Naive thymus-derived CD4-positive, alpha-beta T cell (primary cell): ENCODE measurements at regions not wholly inside any gene's neighbourhood (a gene's known extent, or its start where the extent isn't known, plus 50 kb on each side); places are given as distances from the start of the nearest gene placed in this dataset.

Experiments
- ATAC-seq: fragments of 150-1000 bp; cut with Tn5 transposase; 2 replicates; pipeline ENCODE4 v1.10.0; 2021; ENCODE audit warnings: mild to moderate bottlenecking, moderate library complexity
- CTCF ChIA-PET: fragments of 350-600 bp; sonication (Branson Sonifier 250); formaldehyde crosslinking; loops from one replicate; lab custom pipeline; 2021; ENCODE audit warnings: antibody characterized with exemption; lab: Charles Lee
- POLR2A ChIA-PET: fragments of 350-600 bp; sonication (Branson Sonifier 250); formaldehyde crosslinking; loops from one replicate; lab custom pipeline; 2021; ENCODE audit warnings: antibody characterized with exemption, inconsistent platforms; lab: Charles Lee
- DNase-seq, 9 donors: peaks; one replicate each; pipeline versions ENCODE4 v3.0.0 to v3.0.0-alpha.2; 2020 to 2022; ENCODE audit warnings: mixed read lengths in 1 of 9
- H3K27ac ChIP-seq: one replicate; pipeline ENCODE4 v1.7.0; 2013; ENCODE audit warnings: mild to moderate bottlenecking, low read depth, low read length, moderate library complexity
- H3K27me3 ChIP-seq, 2 donors: one replicate each; pipeline ENCODE4 v1.7.0; 2013; ENCODE audit warnings: low read length in 2 of 2, mild to moderate bottlenecking in 2 of 2, moderate library complexity in 2 of 2; ENCODE audit not compliant: control insufficient read depth in 2 of 2, insufficient read depth in 2 of 2
- H3K36me3 ChIP-seq, 3 experiments: 1 replicate in 2 of 3; 2 replicates in 1 of 3; pipeline ENCODE4 v1.7.0; 2013; ENCODE audit warnings: low read length in 3 of 3, mild to moderate bottlenecking in 3 of 3, moderate library complexity in 1 of 3; ENCODE audit not compliant: insufficient read depth in 3 of 3, control insufficient read depth in 2 of 3
- H3K4me1 ChIP-seq, 2 donors: one replicate each; pipeline ENCODE4 v1.7.0; 2013; ENCODE audit warnings: low read length in 2 of 2, mild to moderate bottlenecking in 2 of 2, moderate library complexity in 1 of 2; ENCODE audit not compliant: control insufficient read depth in 2 of 2, insufficient read depth in 2 of 2
- H3K4me3 ChIP-seq: 2 replicates; pipeline ENCODE4 v1.7.0; 2013; ENCODE audit warnings: mild to moderate bottlenecking, low read length
- H3K9me3 ChIP-seq, 3 experiments: 1 replicate in 2 of 3; 2 replicates in 1 of 3; pipeline ENCODE4 v1.7.0; 2013; ENCODE audit warnings: low read length in 3 of 3; ENCODE audit not compliant: control insufficient read depth in 2 of 3
- H3K27ac Mint-ChIP-seq, 9 donors: one replicate each; pipeline ENCODE4 v1.8.0; 2020 to 2022; ENCODE audit warnings: mixed read lengths in 9 of 9, mild to moderate bottlenecking in 8 of 9, moderate library complexity in 5 of 9, inconsistent platforms in 2 of 9
- H3K27me3 Mint-ChIP-seq, 5 donors: one replicate each; pipeline ENCODE4 v1.8.0; 2021 to 2022; ENCODE audit warnings: mixed read lengths in 5 of 5, mild to moderate bottlenecking in 1 of 5
- H3K36me3 Mint-ChIP-seq, 5 donors: one replicate each; pipeline ENCODE4 v1.8.0; 2020 to 2022; ENCODE audit warnings: mixed read lengths in 5 of 5, mild to moderate bottlenecking in 3 of 5, inconsistent platforms in 1 of 5
- H3K4me1 Mint-ChIP-seq, 7 donors: one replicate each; pipeline ENCODE4 v1.8.0; 2020 to 2022; ENCODE audit warnings: mixed read lengths in 7 of 7, mild to moderate bottlenecking in 3 of 7, inconsistent platforms in 1 of 7
- H3K4me3 Mint-ChIP-seq, 10 donors: one replicate each; pipeline ENCODE4 v1.8.0; 2020 to 2022; ENCODE audit warnings: mild to moderate bottlenecking in 10 of 10, mixed read lengths in 10 of 10, moderate library complexity in 6 of 10, inconsistent platforms in 2 of 10
- H3K9me3 Mint-ChIP-seq, 11 donors: one replicate each; pipeline ENCODE4 v1.8.0; 2020 to 2022; ENCODE audit warnings: mixed read lengths in 11 of 11, mild to moderate bottlenecking in 4 of 11, inconsistent platforms in 1 of 11, moderate library complexity in 1 of 11
- intact Hi-C, 2 donors: fragments of 100-400 bp; cut with micrococcal nuclease; formaldehyde crosslinking; loops; one replicate each; pipeline ENCODE4 v1.15.1; 2023

GRCh38 chr5:89698028-89698427, 711.5 kb downstream of the CETN3 start:
- H3K4me1 Mint-ChIP-seq: peaks cover 0 to 2% (median 0%) of the 10 kb centered on the region in 7 donors
- Histone ChIP-seq H3K9me3 (no peaks in the 10 kb centered on the region), H3K36me3 (no peaks in the 10 kb centered on the region), H3K4me3 (no peak overlapping the region), H3K27ac (no peak overlapping the region), H3K27me3 (no peaks in the 10 kb centered on the region), H3K4me1 (no peaks in the 10 kb centered on the region)
- no peak for DNase-seq
- peaks cover 0 to 15% (median 2%) of the 10 kb centered on the region in 11 donors for H3K9me3 Mint-ChIP-seq
- intact Hi-C loops: no loop called here
- no peak overlapping the region for H3K27ac Mint-ChIP-seq
- H3K4me3 Mint-ChIP-seq: no peak overlapping the region
- no peaks in the 10 kb centered on the region for H3K27me3 Mint-ChIP-seq
- no peak for ATAC-seq
- peaks cover 0 to 5% (median 0%) of the 10 kb centered on the region in 5 donors for H3K36me3 Mint-ChIP-seq
- ChIA-PET POLR2A (no interaction called here), CTCF (no interaction called here)

GRCh38 chr5:89697581-89697980, 712.0 kb downstream of the CETN3 start:
- Mint-ChIP-seq H3K4me1 (peaks cover 0 to 2% (median 0%) of the 10 kb centered on the region in 7 donors), H3K27me3 (no peaks in the 10 kb centered on the region), H3K4me3 (no peak overlapping the region), H3K9me3 (peaks cover 0 to 15% (median 2%) of the 10 kb centered on the region in 11 donors), H3K27ac (no peak overlapping the region), H3K36me3 (peaks cover 0 to 5% (median 0%) of the 10 kb centered on the region in 5 donors)
- DNase-seq: no peak
- H3K9me3 ChIP-seq: no peaks in the 10 kb centered on the region
- no peaks in the 10 kb centered on the region for H3K36me3 ChIP-seq
- H3K4me3 ChIP-seq: no peak overlapping the region
- CTCF ChIA-PET: no interaction called here
- POLR2A ChIA-PET: no interaction called here
- H3K4me1 ChIP-seq: no peaks in the 10 kb centered on the region
- no peak overlapping the region for H3K27ac ChIP-seq
- H3K27me3 ChIP-seq: no peaks in the 10 kb centered on the region
- intact Hi-C loops: no loop called here
- no peak for ATAC-seq

- peaks cover 0 to 2% (median 0%) of the 10 kb centered on the region in 7 donors for H3K4me1 Mint-ChIP-seq
- H3K27me3 Mint-ChIP-seq: no peaks in the 10 kb centered on the region
- no peaks in the 10 kb centered on the region for H3K27me3 ChIP-seq
- ATAC-seq (no peak), DNase-seq (no peak)
- intact Hi-C loops: no loop called here
- H3K4me1 ChIP-seq: no peaks in the 10 kb centered on the region
- H3K36me3 Mint-ChIP-seq: peaks cover 0 to 5% (median 0%) of the 10 kb centered on the region in 5 donors
- H3K36me3 ChIP-seq: no peaks in the 10 kb centered on the region
- H3K9me3 Mint-ChIP-seq: peaks cover 0 to 15% (median 0%) of the 10 kb centered on the region in 11 donors
- ChIA-PET POLR2A (no interaction called here), CTCF (no interaction called here)
- no peak overlapping the region for H3K27ac ChIP-seq
- H3K4me3 ChIP-seq: no peak overlapping the region
- H3K27ac Mint-ChIP-seq: no peak overlapping the region
- no peak overlapping the region for H3K4me3 Mint-ChIP-seq
- no peaks in the 10 kb centered on the region for H3K9me3 ChIP-seq
Measured at GRCh38 chr5:89695371-89695770, 714.2 kb downstream of the CETN3 start.

GRCh38 chr5:89694026-89694550, 715.5 kb downstream of the CETN3 start:
- POLR2A ChIA-PET: no interaction called here
- no peaks in the 10 kb centered on the region for H3K27me3 ChIP-seq
- DNase-seq (no peak), ATAC-seq (no peak)
- CTCF ChIA-PET: no interaction called here
- intact Hi-C loops: no loop called here
- peaks cover 0 to 9% (median 0%) of the 10 kb centered on the region in 11 donors for H3K9me3 Mint-ChIP-seq
- H3K9me3 ChIP-seq: no peaks in the 10 kb centered on the region
- H3K36me3 Mint-ChIP-seq: no peaks in the 10 kb centered on the region
- H3K27me3 Mint-ChIP-seq: no peaks in the 10 kb centered on the region
- H3K27ac Mint-ChIP-seq: no peak overlapping the region
- H3K4me3 Mint-ChIP-seq: no peak overlapping the region
- H3K36me3 ChIP-seq: no peaks in the 10 kb centered on the region
- no peaks in the 10 kb centered on the region for H3K4me1 Mint-ChIP-seq
- H3K27ac ChIP-seq: no peak overlapping the region
- no peaks in the 10 kb centered on the region for H3K4me1 ChIP-seq
- no peak overlapping the region for H3K4me3 ChIP-seq

GRCh38 chr5:89690331-89690730, 719.2 kb downstream of the CETN3 start:
- no peaks in the 10 kb centered on the region for H3K27me3 ChIP-seq
- peaks cover 0 to 2% (median 0%) of the 10 kb centered on the region in 11 donors for H3K9me3 Mint-ChIP-seq
- no peak overlapping the region for H3K4me3 Mint-ChIP-seq
- H3K27me3 Mint-ChIP-seq: no peaks in the 10 kb centered on the region
- ChIA-PET CTCF (no interaction called here), POLR2A (no interaction called here)
- H3K4me1 Mint-ChIP-seq: peaks cover 0 to 2% (median 0%) of the 10 kb centered on the region in 7 donors
- ATAC-seq (no peak), DNase-seq (no peak)
- no peak overlapping the region for H3K4me3 ChIP-seq
- intact Hi-C loops: no loop called here
- H3K27ac ChIP-seq: no peak overlapping the region
- H3K36me3 Mint-ChIP-seq: no peaks in the 10 kb centered on the region
- no peak overlapping the region for H3K27ac Mint-ChIP-seq
- no peaks in the 10 kb centered on the region for H3K9me3 ChIP-seq
- H3K4me1 ChIP-seq: no peaks in the 10 kb centered on the region
- no peaks in the 10 kb centered on the region for H3K36me3 ChIP-seq

- H3K27me3 ChIP-seq: no peaks in the 10 kb centered on the region
- peaks cover 0 to 2% (median 0%) of the 10 kb centered on the region in 7 donors for H3K4me1 Mint-ChIP-seq
- DNase-seq (no peak), ATAC-seq (no peak)
- no peaks in the 10 kb centered on the region for H3K4me1 ChIP-seq
- no peak overlapping the region for H3K4me3 ChIP-seq
- no peak overlapping the region for H3K27ac Mint-ChIP-seq
- peaks cover 0 to 13% (median 2%) of the 10 kb centered on the region in 11 donors for H3K9me3 Mint-ChIP-seq
- H3K9me3 ChIP-seq: no peaks in the 10 kb centered on the region
- ChIA-PET POLR2A (no interaction called here), CTCF (no interaction called here)
- H3K27me3 Mint-ChIP-seq: no peaks in the 10 kb centered on the region
- no peak overlapping the region for H3K4me3 Mint-ChIP-seq
- H3K27ac ChIP-seq: no peak overlapping the region
- H3K36me3 ChIP-seq: no peaks in the 10 kb centered on the region
- intact Hi-C loops: no loop called here
- no peaks in the 10 kb centered on the region for H3K36me3 Mint-ChIP-seq
Measured at GRCh38 chr5:89686081-89686765, 723.3 kb downstream of the CETN3 start.

- no peak overlapping the region for H3K4me3 ChIP-seq
- ChIA-PET CTCF (no interaction called here), POLR2A (no interaction called here)
- no peaks in the 10 kb centered on the region for H3K27me3 Mint-ChIP-seq
- H3K9me3 ChIP-seq: no peaks in the 10 kb centered on the region
- H3K27ac ChIP-seq: no peak overlapping the region
- DNase-seq (no peak), ATAC-seq (no peak)
- no peak overlapping the region for H3K27ac Mint-ChIP-seq
- intact Hi-C loops: no loop called here
- H3K9me3 Mint-ChIP-seq: peaks cover 0 to 6% (median 0%) of the 10 kb centered on the region in 11 donors
- H3K36me3 ChIP-seq: no peaks in the 10 kb centered on the region
- H3K36me3 Mint-ChIP-seq: peaks cover 0 to 3% (median 0%) of the 10 kb centered on the region in 5 donors
- H3K27me3 ChIP-seq: no peaks in the 10 kb centered on the region
- no peak overlapping the region for H3K4me3 Mint-ChIP-seq
- no peaks in the 10 kb centered on the region for H3K4me1 ChIP-seq
- H3K4me1 Mint-ChIP-seq: no peaks in the 10 kb centered on the region
Measured at GRCh38 chr5:89676634-89677033, 732.9 kb downstream of the CETN3 start.
